SU-DHL-6 (cell line): ENCODE measurements at regions not wholly inside any gene's neighbourhood (a gene's known extent, or its start where the extent isn't known, plus 50 kb on each side); places are given as distances from the start of the nearest gene placed in this dataset.

Source experiments
- EZH2phosphoT487 ChIP-seq: fragments of 200-600 bp; sonication (generic), shearing (Covaris generic); conservative IDR thresholded peaks from 2 replicates; pipeline ENCODE4 v1.6.1; 2018; ENCODE audit warnings: mild to moderate bottlenecking, antibody characterized with exemption, low read length, moderate library complexity, mixed read lengths
- TF ChIP-seq, protein P1 (sequence below): fragments of 200-600 bp; sonication (generic); IDR thresholded peaks from one replicate; pipeline ENCODE4 v1.5.1; 2017; ENCODE audit warnings: antibody characterized with exemption, mild to moderate bottlenecking, low read length, moderate library complexity; ENCODE audit not compliant: insufficient read depth, poor library complexity, severe bottlenecking

DNA sequence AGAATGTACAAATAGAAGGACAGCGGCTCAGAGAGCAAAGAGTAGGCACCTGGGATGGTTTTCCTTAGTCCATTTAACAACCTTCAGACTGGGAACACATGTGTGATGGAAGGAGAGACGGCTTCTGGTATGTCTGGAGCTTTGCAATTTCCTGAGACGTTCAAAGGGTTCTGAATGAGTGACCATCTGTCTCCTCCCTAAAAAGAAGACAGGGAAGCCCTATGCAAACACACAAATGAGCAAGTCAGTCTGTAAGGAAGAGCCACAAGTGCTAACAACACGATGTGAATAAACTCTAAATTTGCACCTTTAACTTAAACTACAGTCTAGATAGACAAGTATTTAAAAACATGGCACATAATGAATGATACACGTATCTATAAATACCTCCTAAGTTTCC, 391.0 kb downstream of the ICE1 start:
- no peak for TF ChIP-seq EZH2phosphoT487
- TF ChIP-seq, protein P1, sequence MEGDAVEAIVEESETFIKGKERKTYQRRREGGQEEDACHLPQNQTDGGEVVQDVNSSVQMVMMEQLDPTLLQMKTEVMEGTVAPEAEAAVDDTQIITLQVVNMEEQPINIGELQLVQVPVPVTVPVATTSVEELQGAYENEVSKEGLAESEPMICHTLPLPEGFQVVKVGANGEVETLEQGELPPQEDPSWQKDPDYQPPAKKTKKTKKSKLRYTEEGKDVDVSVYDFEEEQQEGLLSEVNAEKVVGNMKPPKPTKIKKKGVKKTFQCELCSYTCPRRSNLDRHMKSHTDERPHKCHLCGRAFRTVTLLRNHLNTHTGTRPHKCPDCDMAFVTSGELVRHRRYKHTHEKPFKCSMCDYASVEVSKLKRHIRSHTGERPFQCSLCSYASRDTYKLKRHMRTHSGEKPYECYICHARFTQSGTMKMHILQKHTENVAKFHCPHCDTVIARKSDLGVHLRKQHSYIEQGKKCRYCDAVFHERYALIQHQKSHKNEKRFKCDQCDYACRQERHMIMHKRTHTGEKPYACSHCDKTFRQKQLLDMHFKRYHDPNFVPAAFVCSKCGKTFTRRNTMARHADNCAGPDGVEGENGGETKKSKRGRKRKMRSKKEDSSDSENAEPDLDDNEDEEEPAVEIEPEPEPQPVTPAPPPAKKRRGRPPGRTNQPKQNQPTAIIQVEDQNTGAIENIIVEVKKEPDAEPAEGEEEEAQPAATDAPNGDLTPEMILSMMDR, result no peak
